HEK293 (cell line): ENCODE measurements at regions not wholly inside any gene's neighbourhood (a gene's known extent, or its start where the extent isn't known, plus 50 kb on each side); places are given as distances from the start of the nearest gene placed in this dataset.

Experiments used
- CTCF ChIP-seq: fragments of 450-650 bp; formaldehyde crosslinking; IDR thresholded peaks from 2 replicates; pipeline ENCODE4 v1.5.1; 2016; ENCODE audit warnings: missing biosample characterization, missing genetic modification characterization
- INSM2 ChIP-seq: fragments of 450-650 bp; formaldehyde crosslinking; IDR thresholded peaks from 2 replicates; pipeline ENCODE4 v1.5.1; 2016; ENCODE audit warnings: missing biosample characterization, missing genetic modification characterization
- RBAK ChIP-seq: fragments of 450-650 bp; formaldehyde crosslinking; IDR thresholded peaks from 2 replicates; pipeline ENCODE4 v1.5.1; 2016; ENCODE audit warnings: missing biosample characterization, missing genetic modification characterization
- TCF7L2 ChIP-seq: IDR thresholded peaks from 2 replicates; pipeline ENCODE4 v1.6.1; 2011; ENCODE audit warnings: low read depth, mild to moderate bottlenecking, inconsistent platforms, low read length, moderate library complexity, borderline replicate concordance
- YY1 ChIP-seq: fragments of 450-650 bp; formaldehyde crosslinking; IDR thresholded peaks from 2 replicates; pipeline ENCODE4 v1.5.1; 2018; ENCODE audit warnings: missing biosample characterization, missing genetic modification characterization
- ZBTB26 ChIP-seq: fragments of 450-650 bp; formaldehyde crosslinking; optimal IDR thresholded peaks from 2 replicates; pipeline ENCODE3; 2016; ENCODE audit warnings: missing biosample characterization, mild to moderate bottlenecking, missing genetic modification characterization
- ZNF394 ChIP-seq: fragments of 450-650 bp; formaldehyde crosslinking; IDR thresholded peaks from 2 replicates; pipeline ENCODE4 v1.5.1; 2016; ENCODE audit warnings: missing biosample characterization, missing genetic modification characterization, mild to moderate bottlenecking, moderate library complexity, borderline replicate concordance
- ZNF561 ChIP-seq: fragments of 450-650 bp; IDR thresholded peaks from 2 replicates; pipeline ENCODE4 v1.5.1; 2018; ENCODE audit warnings: missing biosample characterization, missing genetic modification characterization, borderline replicate concordance
- ZNF639 ChIP-seq: fragments of 450-650 bp; formaldehyde crosslinking; IDR thresholded peaks from 2 replicates; pipeline ENCODE4 v1.5.1; 2016; ENCODE audit warnings: missing biosample characterization, missing genetic modification characterization
- ZNF843 ChIP-seq: fragments of 450-650 bp; formaldehyde crosslinking; IDR thresholded peaks from 2 replicates; pipeline ENCODE4 v1.5.1; 2016; ENCODE audit warnings: missing biosample characterization, missing genetic modification characterization

GRCh38 chr4:182190306-182190705, 52.9 kb upstream of the TENM3 start:
- no peak for TF ChIP-seq CTCF (tag by site-specific recombination)
- no peak for TF ChIP-seq ZBTB26
- TF ChIP-seq ZNF843 (tag by site-specific recombination), result 0 out of 2 replicates have a peak, but pooled peaks have one; percentile 45
- TF ChIP-seq ZNF394, result no peak
- no peak for TF ChIP-seq ZNF561 (tag by site-specific recombination)
- no peak for TF ChIP-seq INSM2 (tag by site-specific recombination)
- no peak for TF ChIP-seq YY1 (tag by site-specific recombination)
- TF ChIP-seq RBAK (tag by site-specific recombination), result no peak
- no peak for TF ChIP-seq TCF7L2
- no peak for TF ChIP-seq ZNF639 (tag by site-specific recombination)
